ENCODE measurements at regions not wholly inside any gene's neighbourhood (a gene's known extent, or its start where the extent isn't known, plus 50 kb on each side); places are given as distances from the start of the nearest gene placed in this dataset.

DNA sequence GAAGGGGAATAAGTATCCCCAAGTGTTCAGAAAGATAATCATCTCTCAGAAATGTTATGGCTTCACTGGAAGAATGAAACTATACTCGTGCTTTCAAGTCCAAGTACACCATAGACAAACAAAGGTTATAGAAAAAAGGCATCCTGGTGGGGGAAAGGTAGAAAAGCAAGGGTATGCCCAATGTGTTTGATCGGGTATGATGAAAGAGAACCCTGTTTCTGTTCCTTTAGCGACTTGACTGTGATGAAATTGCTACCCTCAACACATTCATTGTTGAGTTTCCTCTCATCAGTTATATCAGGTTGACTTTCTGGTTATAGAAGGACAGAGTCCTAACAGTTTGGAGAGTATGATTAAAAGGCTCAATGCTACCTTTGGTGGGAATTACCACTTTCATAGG, 464.3 kb downstream of the GRXCR1 start (continued):
- no peak for TF ChIP-seq ZMAT3 (CRISPR knock-in tag; conservative IDR thresholded peaks at IDR 0.05)
- peak; percentile 69 for TF ChIP-seq CEBPB (IDR thresholded peaks at IDR 0.05; ENCODE audit: borderline replicate concordance, low read depth, low read length)
- no peak for TF ChIP-seq ZNF790 (CRISPR knock-in tag; IDR thresholded peaks at IDR 0.05; ENCODE audit: borderline replicate concordance)
- TF ChIP-seq ZNF629 (CRISPR knock-in tag; conservative IDR thresholded peaks at IDR 0.05) = no peak; the same call in 1 of the 2 replicates
- TF ChIP-seq ZNF619 (CRISPR knock-in tag; IDR thresholded peaks at IDR 0.05) = no peak
- TF ChIP-seq TGIF2 (CRISPR knock-in tag; IDR thresholded peaks at IDR 0.05) = no peak
- TF ChIP-seq, protein P1, sequence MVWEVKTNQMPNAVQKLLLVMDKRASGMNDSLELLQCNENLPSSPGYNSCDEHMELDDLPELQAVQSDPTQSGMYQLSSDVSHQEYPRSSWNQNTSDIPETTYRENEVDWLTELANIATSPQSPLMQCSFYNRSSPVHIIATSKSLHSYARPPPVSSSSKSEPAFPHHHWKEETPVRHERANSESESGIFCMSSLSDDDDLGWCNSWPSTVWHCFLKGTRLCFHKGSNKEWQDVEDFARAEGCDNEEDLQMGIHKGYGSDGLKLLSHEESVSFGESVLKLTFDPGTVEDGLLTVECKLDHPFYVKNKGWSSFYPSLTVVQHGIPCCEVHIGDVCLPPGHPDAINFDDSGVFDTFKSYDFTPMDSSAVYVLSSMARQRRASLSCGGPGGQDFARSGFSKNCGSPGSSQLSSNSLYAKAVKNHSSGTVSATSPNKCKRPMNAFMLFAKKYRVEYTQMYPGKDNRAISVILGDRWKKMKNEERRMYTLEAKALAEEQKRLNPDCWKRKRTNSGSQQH (CRISPR knock-in tag; IDR thresholded peaks at IDR 0.05; ENCODE audit: low read depth) = no peak
- TF ChIP-seq MYNN (CRISPR knock-in tag; IDR thresholded peaks at IDR 0.05; ENCODE audit: low read depth) = no peak
- no peak for TF ChIP-seq ZNF768 (CRISPR knock-in tag; IDR thresholded peaks at IDR 0.05)
- TF ChIP-seq, protein P2, sequence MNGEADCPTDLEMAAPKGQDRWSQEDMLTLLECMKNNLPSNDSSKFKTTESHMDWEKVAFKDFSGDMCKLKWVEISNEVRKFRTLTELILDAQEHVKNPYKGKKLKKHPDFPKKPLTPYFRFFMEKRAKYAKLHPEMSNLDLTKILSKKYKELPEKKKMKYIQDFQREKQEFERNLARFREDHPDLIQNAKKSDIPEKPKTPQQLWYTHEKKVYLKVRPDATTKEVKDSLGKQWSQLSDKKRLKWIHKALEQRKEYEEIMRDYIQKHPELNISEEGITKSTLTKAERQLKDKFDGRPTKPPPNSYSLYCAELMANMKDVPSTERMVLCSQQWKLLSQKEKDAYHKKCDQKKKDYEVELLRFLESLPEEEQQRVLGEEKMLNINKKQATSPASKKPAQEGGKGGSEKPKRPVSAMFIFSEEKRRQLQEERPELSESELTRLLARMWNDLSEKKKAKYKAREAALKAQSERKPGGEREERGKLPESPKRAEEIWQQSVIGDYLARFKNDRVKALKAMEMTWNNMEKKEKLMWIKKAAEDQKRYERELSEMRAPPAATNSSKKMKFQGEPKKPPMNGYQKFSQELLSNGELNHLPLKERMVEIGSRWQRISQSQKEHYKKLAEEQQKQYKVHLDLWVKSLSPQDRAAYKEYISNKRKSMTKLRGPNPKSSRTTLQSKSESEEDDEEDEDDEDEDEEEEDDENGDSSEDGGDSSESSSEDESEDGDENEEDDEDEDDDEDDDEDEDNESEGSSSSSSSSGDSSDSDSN (CRISPR knock-in tag; IDR thresholded peaks at IDR 0.05) = no peak
- no peak for TF ChIP-seq ZNF34 (CRISPR knock-in tag; IDR thresholded peaks at IDR 0.05; ENCODE audit: borderline replicate concordance)
- peak; percentile 84 for TF ChIP-seq TBL1XR1 (IDR thresholded peaks at IDR 0.05; ENCODE audit: borderline replicate concordance, low read length, partially characterized antibody)
- TF ChIP-seq GATAD2A (CRISPR knock-in tag; IDR thresholded peaks at IDR 0.05) = peak; percentile 79
- TF ChIP-seq HOXA9 (CRISPR knock-in tag; IDR thresholded peaks at IDR 0.05; ENCODE audit: borderline replicate concordance) = no peak
- TF ChIP-seq AHR (CRISPR knock-in tag; IDR thresholded peaks at IDR 0.05) = no peak
- TF ChIP-seq ZNF747 (CRISPR knock-in tag; IDR thresholded peaks at IDR 0.05; ENCODE audit: borderline replicate concordance) = no peak
- TF ChIP-seq PITX1 (CRISPR knock-in tag; IDR thresholded peaks at IDR 0.05) = no peak
- no peak for TF ChIP-seq NPAS2 (CRISPR knock-in tag; IDR thresholded peaks at IDR 0.05; ENCODE audit: borderline replicate concordance)
- TF ChIP-seq ZNF841 (CRISPR knock-in tag; IDR thresholded peaks at IDR 0.05; ENCODE audit: borderline replicate concordance) = no peak
- TF ChIP-seq PHF21A (CRISPR knock-in tag; IDR thresholded peaks at IDR 0.05) = no peak
- TF ChIP-seq ZNF12 (CRISPR knock-in tag; IDR thresholded peaks at IDR 0.05) = no peak
- TF ChIP-seq PAXIP1 (CRISPR knock-in tag; conservative IDR thresholded peaks at IDR 0.05) = peak; percentile 69
- no peak for TF ChIP-seq ZBTB26 (CRISPR knock-in tag; IDR thresholded peaks at IDR 0.05; ENCODE audit: borderline replicate concordance)
- TF ChIP-seq NFE2 (CRISPR knock-in tag; IDR thresholded peaks at IDR 0.05) = no peak
- TF ChIP-seq CBX2 (IDR thresholded peaks at IDR 0.05; ENCODE audit: low read depth, low read length) = no peak
- no peak for TF ChIP-seq CBX2 (CRISPR knock-in tag; IDR thresholded peaks at IDR 0.05; ENCODE audit: low read depth)

All from HepG2 (cell line).